Right kidney (tissue), 1 donor: ENCODE measurements at regions not wholly inside any gene's neighbourhood (a gene's known extent, or its start where the extent isn't known, plus 50 kb on each side); places are given as distances from the start of the nearest gene placed in this dataset.

Source experiments
- DNase-seq: peaks from one replicate; pipeline ENCODE4 v3.0.0-alpha.2; 2016

GRCh38 chr4:125365731-125366130 is 51.0 kb downstream of the FAT4 start:
- no peak for DNase-seq

GRCh38 chr4:125368146-125368545 is 53.4 kb downstream of the FAT4 start:
- DNase-seq: no peak

- no peak for DNase-seq
Observed at GRCh38 chr4:125368671-125369081, 53.9 kb downstream of the FAT4 start.

- DNase-seq: no peak
Observed at GRCh38 chr4:125369098-125369497, 54.3 kb downstream of the FAT4 start.

- no peak for DNase-seq
Observed at GRCh38 chr4:125370478-125370877, 55.7 kb downstream of the FAT4 start.

GRCh38 chr4:125382995-125383394 is 68.2 kb downstream of the FAT4 start:
- DNase-seq: no peak

- DNase-seq: no peak
Observed at GRCh38 chr4:125387770-125388169, 73.0 kb downstream of the FAT4 start.

GRCh38 chr4:125388613-125389012 is 73.9 kb downstream of the FAT4 start:
- no peak for DNase-seq

GRCh38 chr4:125389713-125390112 is 75.0 kb downstream of the FAT4 start:
- DNase-seq: no peak

- DNase-seq: no peak
Observed at GRCh38 chr4:125390126-125390525, 75.4 kb downstream of the FAT4 start.

GRCh38 chr4:125390727-125391126 is 76.0 kb downstream of the FAT4 start:
- DNase-seq: no peak

GRCh38 chr4:125392694-125393093 is 77.9 kb downstream of the FAT4 start:
- no peak for DNase-seq

GRCh38 chr4:125393825-125394224 is 79.1 kb downstream of the FAT4 start:
- no peak for DNase-seq

GRCh38 chr4:125397226-125397625 is 82.5 kb downstream of the FAT4 start:
- no peak for DNase-seq

GRCh38 chr4:125398263-125399002 is 83.7 kb downstream of the FAT4 start:
- DNase-seq: no peak

GRCh38 chr4:125400756-125401155 is 86.0 kb downstream of the FAT4 start:
- DNase-seq: no peak

GRCh38 chr4:125401784-125402183 is 87.0 kb downstream of the FAT4 start:
- DNase-seq: no peak

GRCh38 chr4:125420526-125420925 is 105.8 kb downstream of the FAT4 start:
- DNase-seq: no peak

GRCh38 chr4:125421547-125421946 is 106.8 kb downstream of the FAT4 start:
- DNase-seq: no peak

- DNase-seq: no peak
Observed at GRCh38 chr4:125423124-125423523, 108.4 kb downstream of the FAT4 start.

GRCh38 chr4:125428832-125429231 is 114.1 kb downstream of the FAT4 start:
- DNase-seq: no peak

- no peak for DNase-seq
Observed at GRCh38 chr4:125430086-125430485, 115.3 kb downstream of the FAT4 start.

- no peak for DNase-seq
Observed at GRCh38 chr4:125432078-125432477, 117.3 kb downstream of the FAT4 start.

GRCh38 chr4:125433453-125433852 is 118.7 kb downstream of the FAT4 start:
- no peak for DNase-seq

GRCh38 chr4:125434136-125434535 is 119.4 kb downstream of the FAT4 start:
- DNase-seq: no peak
